ENCODE measurements at regions not wholly inside any gene's neighbourhood (a gene's known extent, or its start where the extent isn't known, plus 50 kb on each side); places are given as distances from the start of the nearest gene placed in this dataset.
A peak's percentile ranks its signal among the peaks of the same experiment; 100 is the strongest.

DNA sequence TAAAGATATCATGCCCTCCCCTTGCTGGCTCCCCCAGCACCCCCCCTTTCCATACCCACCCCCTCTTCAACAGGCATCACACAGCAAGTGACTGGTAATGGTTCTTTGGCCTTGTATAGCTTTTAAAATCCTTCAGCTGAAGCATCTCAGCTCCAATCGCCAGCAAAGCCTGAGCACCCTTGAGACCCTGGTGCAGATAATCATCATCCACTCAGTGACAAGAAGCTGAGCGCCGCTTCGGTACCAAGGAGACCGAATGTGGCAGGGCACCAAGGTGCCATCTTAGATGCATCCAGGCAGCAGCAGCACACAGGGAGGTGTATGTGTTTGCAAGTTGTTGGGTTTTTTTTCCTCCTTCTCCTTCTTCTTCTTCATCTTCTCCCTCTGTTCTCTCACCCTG lies 232.7 kb downstream of the BCL11A start:
- H3K27ac Mint-ChIP-seq: no peak overlapping the region
- peaks cover 22% of the 10 kb centered on the region for H3K27me3 Mint-ChIP-seq (ENCODE audit: low read depth)
- no peaks in the 10 kb centered on the region for H3K9me3 Mint-ChIP-seq
- no peaks in the 10 kb centered on the region for H3K36me3 Mint-ChIP-seq (ENCODE audit: low read depth)
- no peak overlapping the region for H3K4me3 Mint-ChIP-seq
- H3K4me1 Mint-ChIP-seq (ENCODE audit: low read depth): no peaks in the 10 kb centered on the region

DNA sequence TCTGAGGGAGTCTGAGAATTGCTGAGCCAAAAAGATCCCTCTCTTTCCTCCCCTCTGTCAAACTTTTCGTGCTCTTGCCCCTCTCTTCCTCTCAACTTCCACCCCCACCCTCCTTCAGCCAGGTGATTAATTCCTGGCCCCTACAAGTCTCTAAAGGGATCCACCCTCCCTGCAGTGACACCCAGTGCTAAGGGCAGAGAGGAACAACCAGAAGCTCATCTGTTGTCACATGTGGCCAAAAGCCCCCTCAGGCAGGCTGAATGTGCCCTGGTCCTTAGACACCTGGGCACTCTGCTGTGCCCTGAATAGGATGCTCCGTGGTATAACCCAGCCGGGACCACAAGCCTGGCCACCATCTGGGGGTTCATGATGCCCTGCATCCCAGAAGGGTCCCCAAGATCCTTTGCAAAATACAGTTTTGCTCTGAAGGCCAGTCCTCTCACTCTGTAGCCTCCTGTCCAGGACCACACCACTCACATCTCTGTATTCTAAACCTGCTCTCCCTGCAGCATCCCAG lies 234.4 kb downstream of the BCL11A start:
- H3K36me3 Mint-ChIP-seq (ENCODE audit: low read depth): no peaks in the 10 kb centered on the region
- no peak overlapping the region for H3K27ac Mint-ChIP-seq
- H3K4me3 Mint-ChIP-seq: no peak overlapping the region
- H3K9me3 Mint-ChIP-seq: no peaks in the 10 kb centered on the region
- peaks cover 29% of the 10 kb centered on the region for H3K27me3 Mint-ChIP-seq (ENCODE audit: low read depth)
- peaks cover 8% of the 10 kb centered on the region for H3K4me1 Mint-ChIP-seq (ENCODE audit: low read depth)

DNA sequence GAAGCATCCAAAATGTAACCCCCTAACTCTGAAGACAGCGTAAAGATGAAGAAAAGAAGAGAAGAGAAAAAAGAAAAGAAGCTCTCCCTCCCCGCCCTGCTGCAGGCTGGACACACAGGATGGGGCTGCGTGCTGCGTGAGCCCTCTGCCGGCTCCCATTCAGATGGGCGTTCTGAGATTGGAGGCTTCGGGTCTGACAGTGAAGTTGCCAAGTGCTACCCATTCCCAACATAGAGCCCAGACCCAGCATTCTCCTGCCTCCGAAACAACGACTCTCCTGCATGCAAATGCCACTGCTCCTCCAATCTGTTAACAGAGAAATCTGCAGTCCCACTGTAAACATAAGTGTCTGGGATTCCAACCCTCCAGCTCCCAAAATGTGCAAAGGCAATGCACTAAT lies 234.9 kb downstream of the BCL11A start:
- Mint-ChIP-seq H3K4me1 (ENCODE audit: low read depth) (peaks cover 14% of the 10 kb centered on the region), H3K36me3 (ENCODE audit: low read depth) (no peaks in the 10 kb centered on the region), H3K4me3 (no peak overlapping the region), H3K9me3 (no peaks in the 10 kb centered on the region), H3K27ac (no peak overlapping the region), H3K27me3 (ENCODE audit: low read depth) (peaks cover 29% of the 10 kb centered on the region)

DNA sequence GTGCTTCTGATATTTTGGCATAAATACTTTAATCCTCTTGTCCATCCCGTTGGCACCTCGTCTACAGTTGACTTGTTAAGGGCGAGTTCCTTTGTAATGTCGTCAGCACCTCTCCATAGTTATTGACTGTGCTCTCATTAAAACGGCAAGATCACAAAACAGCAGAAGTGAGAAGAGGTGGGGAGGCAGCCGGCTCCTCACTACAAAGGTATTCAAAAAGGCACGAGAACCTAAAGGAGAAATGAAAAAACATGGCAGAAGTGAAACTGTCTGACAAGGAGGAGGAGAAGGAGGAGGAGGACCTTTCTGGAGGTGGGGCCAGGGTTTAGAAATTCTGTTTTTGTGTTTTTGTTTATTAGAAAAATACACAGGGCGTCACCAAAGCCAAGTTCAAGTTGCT lies 235.6 kb downstream of the BCL11A start:
- no peaks in the 10 kb centered on the region for H3K36me3 Mint-ChIP-seq (ENCODE audit: low read depth)
- H3K27me3 Mint-ChIP-seq (ENCODE audit: low read depth): peaks cover 29% of the 10 kb centered on the region
- no peaks in the 10 kb centered on the region for H3K9me3 Mint-ChIP-seq
- H3K4me3 Mint-ChIP-seq: no peak overlapping the region
- H3K27ac Mint-ChIP-seq: no peak overlapping the region
- peaks cover 20% of the 10 kb centered on the region for H3K4me1 Mint-ChIP-seq (ENCODE audit: low read depth)

DNA sequence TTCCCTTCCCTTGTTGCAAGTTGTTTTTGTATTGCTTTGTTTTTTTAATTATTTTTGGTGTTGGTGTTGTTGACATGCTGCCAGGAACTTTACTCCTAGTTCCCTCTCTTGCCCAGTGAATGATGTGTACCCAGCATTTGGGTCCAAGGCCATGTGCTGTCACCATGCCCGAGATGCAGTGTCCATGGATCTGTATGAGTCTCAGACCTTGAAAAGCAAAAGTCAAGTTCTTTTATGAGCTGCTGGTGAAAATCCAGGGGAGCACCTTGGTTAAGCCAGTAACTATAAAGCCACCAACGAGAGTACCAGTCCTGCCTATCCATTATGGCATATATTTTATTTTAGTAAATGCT lies 236.4 kb downstream of the BCL11A start:
- Mint-ChIP-seq H3K36me3 (ENCODE audit: low read depth) (no peaks in the 10 kb centered on the region), H3K4me1 (ENCODE audit: low read depth) (peaks cover 24% of the 10 kb centered on the region), H3K27ac (no peak overlapping the region), H3K9me3 (no peaks in the 10 kb centered on the region), H3K27me3 (ENCODE audit: low read depth) (peaks cover 29% of the 10 kb centered on the region), H3K4me3 (no peak overlapping the region)

DNA sequence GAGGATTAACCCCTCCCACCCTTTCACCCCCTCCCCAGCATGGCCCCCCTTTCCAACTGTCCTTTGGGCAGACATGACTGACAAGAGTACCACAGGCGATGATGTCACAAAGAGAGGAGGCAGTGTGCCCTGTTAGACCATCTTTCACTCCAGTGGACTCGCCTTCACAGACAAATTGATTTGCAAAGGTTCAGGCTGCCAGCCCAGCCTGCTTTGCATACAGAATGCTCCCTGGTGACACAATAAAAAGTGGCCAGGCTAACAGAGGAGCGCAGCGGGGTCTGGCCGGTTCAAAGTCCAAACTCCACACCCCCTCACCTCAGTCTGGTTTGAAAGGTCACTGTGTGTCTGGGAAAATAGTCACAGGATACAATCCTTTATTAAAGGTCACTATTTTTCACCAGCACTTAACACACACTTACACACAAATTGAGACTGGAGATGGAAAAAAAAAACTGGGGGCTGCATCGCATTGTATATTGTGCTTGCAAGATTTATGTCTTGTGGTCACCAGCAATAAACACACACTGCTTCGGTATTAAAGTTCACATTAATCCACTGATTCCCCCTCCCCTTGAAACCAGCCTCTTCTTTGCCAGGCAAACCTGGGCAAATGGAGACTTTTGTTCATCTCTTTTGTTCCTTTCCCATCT lies 236.9 kb downstream of the BCL11A start:
- no peak overlapping the region for H3K4me3 Mint-ChIP-seq
- H3K4me1 Mint-ChIP-seq (ENCODE audit: low read depth): peaks cover 26% of the 10 kb centered on the region
- H3K27ac Mint-ChIP-seq: no peak overlapping the region
- H3K36me3 Mint-ChIP-seq (ENCODE audit: low read depth): no peaks in the 10 kb centered on the region
- peaks cover 29% of the 10 kb centered on the region for H3K27me3 Mint-ChIP-seq (ENCODE audit: low read depth)
- no peaks in the 10 kb centered on the region for H3K9me3 Mint-ChIP-seq

DNA sequence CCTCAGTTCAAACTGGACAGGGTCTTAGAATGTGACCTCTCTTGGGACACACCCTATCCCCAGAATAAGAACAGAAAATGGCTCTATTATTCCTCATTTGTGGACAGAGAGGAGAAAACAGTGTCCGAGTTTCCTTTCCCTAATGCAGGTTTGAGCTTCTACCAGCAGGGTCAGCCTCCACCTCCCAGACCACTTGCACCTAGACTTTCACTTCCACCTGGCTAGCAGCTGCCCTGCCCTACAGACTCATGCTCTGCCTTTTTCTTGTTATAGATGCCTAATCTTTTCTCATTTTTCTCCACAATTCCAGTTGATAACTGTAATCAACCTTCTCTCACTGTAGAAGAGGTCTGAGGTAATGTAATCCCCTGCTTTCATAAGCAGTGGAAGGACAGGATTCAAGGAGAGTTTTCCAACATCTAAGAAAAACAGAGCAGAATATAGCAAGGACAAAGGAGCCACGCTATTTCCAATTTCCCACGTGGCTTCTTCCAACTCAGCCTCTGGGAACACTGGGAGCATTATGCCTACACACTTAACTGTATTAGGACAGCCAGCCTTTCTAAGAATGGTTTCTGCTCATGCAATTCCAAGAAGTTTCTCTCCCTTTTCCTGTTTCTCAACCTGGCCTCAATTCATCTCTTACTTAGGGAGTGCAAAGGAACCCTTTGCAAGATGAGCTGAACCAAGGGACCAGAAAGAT lies 239.8 kb downstream of the BCL11A start:
- H3K27ac Mint-ChIP-seq: peak overlapping the region; percentile 43
- H3K27me3 Mint-ChIP-seq (ENCODE audit: low read depth): peaks cover 29% of the 10 kb centered on the region
- peaks cover 30% of the 10 kb centered on the region for H3K4me1 Mint-ChIP-seq (ENCODE audit: low read depth)
- H3K36me3 Mint-ChIP-seq (ENCODE audit: low read depth): no peaks in the 10 kb centered on the region
- no peak overlapping the region for H3K4me3 Mint-ChIP-seq
- H3K9me3 Mint-ChIP-seq: no peaks in the 10 kb centered on the region

DNA sequence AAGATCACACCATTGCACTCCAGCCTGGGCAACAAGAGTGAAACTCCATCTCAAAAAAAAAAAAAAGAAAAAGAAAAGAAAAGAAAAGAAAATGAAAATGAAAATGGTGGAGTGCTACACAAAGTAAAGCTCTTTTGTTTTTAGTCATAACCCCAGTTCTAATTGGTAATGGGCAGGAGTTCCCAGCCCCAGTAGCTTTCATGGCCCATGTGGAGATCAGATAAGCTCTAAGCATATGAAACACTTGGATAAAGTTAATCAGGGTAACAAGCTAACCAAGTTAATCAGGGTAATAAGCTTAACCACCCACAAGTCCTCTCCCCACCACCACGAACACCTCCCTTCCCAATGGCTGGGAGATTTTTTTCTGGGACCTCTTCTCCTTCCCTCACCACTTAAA lies 240.8 kb downstream of the BCL11A start:
- Mint-ChIP-seq H3K36me3 (ENCODE audit: low read depth) (no peaks in the 10 kb centered on the region), H3K9me3 (no peaks in the 10 kb centered on the region), H3K4me1 (ENCODE audit: low read depth) (peaks cover 30% of the 10 kb centered on the region), H3K27me3 (ENCODE audit: low read depth) (peaks cover 25% of the 10 kb centered on the region), H3K27ac (peak overlapping the region; percentile 43), H3K4me3 (no peak overlapping the region)

DNA sequence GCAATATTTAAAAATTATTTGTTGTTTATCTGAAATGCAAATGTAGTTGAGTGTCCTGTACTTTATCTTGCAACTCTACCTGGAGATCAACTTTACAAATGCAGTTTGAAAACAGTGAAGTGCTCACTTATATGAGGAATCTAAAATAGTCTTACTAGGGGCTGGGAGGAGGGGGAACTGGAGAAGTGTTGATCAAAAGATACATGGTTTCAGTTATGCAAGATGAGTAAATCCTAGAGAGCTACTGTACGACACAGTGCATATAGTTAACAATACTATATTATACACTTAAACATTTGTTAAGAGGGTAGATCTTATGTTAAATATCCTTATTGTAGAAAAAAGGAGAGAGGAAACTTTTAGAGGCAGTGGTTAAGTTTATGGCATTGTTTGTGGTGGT lies 241.9 kb downstream of the BCL11A start:
- Mint-ChIP-seq H3K4me3 (no peak overlapping the region), H3K27me3 (ENCODE audit: low read depth) (peaks cover 16% of the 10 kb centered on the region), H3K4me1 (ENCODE audit: low read depth) (peaks cover 30% of the 10 kb centered on the region), H3K9me3 (no peaks in the 10 kb centered on the region), H3K27ac (no peak overlapping the region), H3K36me3 (ENCODE audit: low read depth) (no peaks in the 10 kb centered on the region)

DNA sequence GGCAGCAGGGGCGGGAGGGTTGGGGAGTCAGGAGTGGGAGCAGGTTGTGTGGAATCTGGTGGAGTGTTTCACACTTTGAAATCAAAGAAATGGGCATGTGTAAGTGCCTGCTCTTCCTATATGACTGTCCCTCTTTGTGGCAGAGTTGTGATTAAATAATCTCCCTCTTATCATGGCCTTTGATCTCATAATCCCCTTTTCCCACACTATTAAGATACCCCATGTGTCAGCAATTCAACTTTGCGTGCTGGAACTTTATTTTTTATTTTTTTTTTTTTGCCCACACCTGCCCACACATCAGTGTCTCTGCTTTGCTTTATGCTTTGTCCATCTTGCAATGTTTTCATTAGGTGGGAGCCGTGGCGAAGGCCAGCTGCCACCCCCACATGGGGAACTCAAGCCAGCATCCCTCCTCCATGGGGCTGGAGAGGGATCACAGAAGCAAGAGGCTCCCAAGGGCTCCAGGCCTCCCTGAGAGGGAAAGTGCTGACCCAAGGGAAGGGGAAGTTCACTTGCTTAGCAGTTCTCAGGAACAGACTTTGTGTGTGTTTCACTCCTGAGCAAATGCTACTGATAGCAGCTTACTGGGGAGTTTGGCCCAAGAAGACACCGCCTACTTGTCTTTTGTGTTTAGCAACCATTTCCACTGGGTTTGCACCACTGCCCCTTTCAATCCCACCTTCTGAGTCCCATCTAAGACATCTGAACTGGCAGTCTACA lies 243.4 kb downstream of the BCL11A start:
- H3K4me1 Mint-ChIP-seq (ENCODE audit: low read depth): peaks cover 30% of the 10 kb centered on the region

DNA sequence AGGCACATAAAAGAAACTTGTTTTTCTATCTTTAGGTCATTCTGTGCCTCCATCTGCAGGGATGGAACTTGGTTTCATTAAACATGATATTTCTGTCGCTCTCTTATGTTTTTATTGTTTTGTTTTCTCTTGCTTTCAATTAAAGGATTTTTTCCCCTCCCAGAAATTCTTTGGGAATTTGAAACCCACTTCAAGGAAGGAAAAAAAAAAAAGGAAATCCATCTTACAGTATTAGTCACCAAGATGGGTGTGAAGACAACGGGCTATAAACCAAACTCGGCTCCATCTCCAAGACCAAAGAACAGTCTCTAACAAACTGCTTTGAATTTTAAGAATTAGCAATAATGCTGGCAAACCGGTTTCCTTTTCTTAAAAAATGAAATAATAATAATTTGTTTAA lies 244.1 kb downstream of the BCL11A start:
- no peak overlapping the region for H3K27ac Mint-ChIP-seq

More for the DNA sequence above, 243.4 kb downstream of the BCL11A start:
- H3K27me3 Mint-ChIP-seq (ENCODE audit: low read depth): peaks cover 10% of the 10 kb centered on the region
- no peak overlapping the region for H3K4me3 Mint-ChIP-seq
- H3K36me3 Mint-ChIP-seq (ENCODE audit: low read depth): no peaks in the 10 kb centered on the region
- no peak overlapping the region for H3K27ac Mint-ChIP-seq
- no peaks in the 10 kb centered on the region for H3K9me3 Mint-ChIP-seq

DNA sequence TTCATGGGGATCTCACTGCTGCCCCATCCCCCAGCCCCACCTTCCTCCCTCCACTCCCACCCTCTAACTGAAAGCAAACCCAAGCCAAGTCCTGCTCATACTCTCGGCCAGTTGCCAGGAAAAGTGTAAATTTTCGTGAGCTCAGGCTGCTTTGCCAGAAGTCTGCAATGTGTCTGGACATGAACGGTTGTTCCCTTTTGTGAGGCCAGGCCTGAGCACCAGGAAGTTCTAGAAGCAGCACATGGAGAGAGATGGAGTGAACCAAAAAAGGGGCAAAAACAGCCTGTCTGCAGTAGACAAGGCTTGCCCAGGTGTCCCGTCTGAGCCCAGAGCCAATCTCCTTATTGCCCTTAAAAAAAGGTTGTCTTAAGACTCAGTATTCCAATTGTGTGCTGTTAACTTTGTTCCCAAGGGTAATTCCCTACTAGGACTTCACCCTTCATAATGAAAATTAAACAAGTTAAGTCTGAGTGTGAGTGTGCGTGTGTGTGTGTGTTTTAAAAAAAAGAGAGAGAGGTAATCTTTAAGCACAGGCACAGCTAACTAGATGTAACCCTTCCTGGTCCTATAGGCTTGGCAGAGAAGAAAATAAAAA lies 247.1 kb downstream of the BCL11A start:
- Mint-ChIP-seq H3K27ac (no peak overlapping the region), H3K4me3 (no peak overlapping the region), H3K9me3 (no peaks in the 10 kb centered on the region), H3K4me1 (ENCODE audit: low read depth) (peaks cover 3% of the 10 kb centered on the region), H3K27me3 (ENCODE audit: low read depth) (peaks cover 5% of the 10 kb centered on the region), H3K36me3 (ENCODE audit: low read depth) (no peaks in the 10 kb centered on the region)

More for the DNA sequence above, 244.1 kb downstream of the BCL11A start:
- Mint-ChIP-seq H3K27me3 (ENCODE audit: low read depth) (peaks cover 5% of the 10 kb centered on the region), H3K9me3 (no peaks in the 10 kb centered on the region), H3K4me1 (ENCODE audit: low read depth) (peaks cover 25% of the 10 kb centered on the region), H3K36me3 (ENCODE audit: low read depth) (no peaks in the 10 kb centered on the region), H3K4me3 (no peak overlapping the region)

DNA sequence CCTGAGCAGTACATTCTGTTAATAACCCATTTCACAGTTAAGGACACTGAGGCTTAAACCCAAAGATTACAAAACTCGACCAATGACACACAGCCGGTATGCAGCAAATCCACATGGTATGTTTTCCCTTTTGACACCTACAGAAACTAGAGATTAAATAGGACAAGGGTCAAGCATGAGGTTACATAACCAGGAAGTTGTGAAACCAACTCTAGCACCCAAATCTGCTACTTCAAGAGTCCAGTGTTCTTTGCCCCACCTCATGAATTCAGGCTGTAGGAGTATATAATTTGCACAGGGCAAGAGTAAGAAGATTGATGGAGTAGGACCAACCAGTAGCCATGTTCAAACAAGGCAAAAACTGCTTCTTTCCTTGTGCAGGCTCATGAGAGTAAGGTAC lies 249.8 kb downstream of the BCL11A start:
- Mint-ChIP-seq H3K9me3 (no peaks in the 10 kb centered on the region), H3K27me3 (ENCODE audit: low read depth) (no peaks in the 10 kb centered on the region), H3K27ac (no peak overlapping the region), H3K4me1 (ENCODE audit: low read depth) (no peaks in the 10 kb centered on the region), H3K4me3 (no peak overlapping the region), H3K36me3 (ENCODE audit: low read depth) (no peaks in the 10 kb centered on the region)

DNA sequence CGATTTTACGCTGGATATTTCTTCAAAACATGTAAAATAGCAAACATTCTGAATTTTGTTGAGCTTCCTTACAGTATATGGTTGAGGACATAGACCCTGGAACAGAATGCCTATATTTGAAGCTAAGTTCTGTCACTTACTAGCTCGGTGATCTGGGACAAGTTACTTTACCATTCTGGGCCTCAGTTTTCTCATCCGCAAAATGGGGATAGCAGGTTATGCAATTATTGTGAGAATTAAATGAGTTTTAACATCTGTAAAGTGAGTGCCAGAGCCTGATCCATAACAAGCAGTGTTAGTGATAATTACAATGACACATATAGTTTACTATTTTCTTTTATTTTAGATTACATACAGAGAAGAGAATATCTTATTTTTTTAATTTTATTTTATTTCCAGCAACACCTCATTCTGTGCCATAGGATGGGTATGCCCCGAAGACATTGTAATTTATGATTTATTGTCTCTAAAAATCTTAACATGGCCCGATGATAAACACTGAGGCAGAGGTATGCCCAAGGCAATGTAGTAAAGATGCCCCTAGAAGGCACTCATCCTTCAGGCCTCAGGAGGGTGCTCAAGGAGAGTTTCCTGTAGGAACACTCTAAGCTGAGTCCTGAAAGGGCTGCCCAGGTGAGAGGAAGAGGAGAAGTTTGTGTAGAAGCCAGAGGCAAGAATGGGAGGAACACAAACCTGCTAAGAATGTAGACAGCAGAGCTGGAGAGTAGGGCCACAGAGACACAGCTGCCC lies 250.9 kb downstream of the BCL11A start:
- no peaks in the 10 kb centered on the region for H3K9me3 Mint-ChIP-seq
- no peaks in the 10 kb centered on the region for H3K36me3 Mint-ChIP-seq (ENCODE audit: low read depth)
- no peak overlapping the region for H3K27ac Mint-ChIP-seq
- H3K4me3 Mint-ChIP-seq: no peak overlapping the region
- no peaks in the 10 kb centered on the region for H3K4me1 Mint-ChIP-seq (ENCODE audit: low read depth)
- H3K27me3 Mint-ChIP-seq (ENCODE audit: low read depth): no peaks in the 10 kb centered on the region

Measured in T-helper 1 cell treated with Interleukin-12 subunit alpha and Interleukin-12 subunit beta and Interleukin-4 antibody, amounts not matched to agents 30 μg/mL and 1 μg/mL, for 36 hours (primary cell).